GM18498 (cell line): ENCODE measurements at regions not wholly inside any gene's neighbourhood (a gene's known extent, or its start where the extent isn't known, plus 50 kb on each side); places are given as distances from the start of the nearest gene placed in this dataset.
"Not testable (repeated sequence)": the region's sequence is repeated elsewhere in the genome, so short reads cannot be mapped to it uniquely, and the experiment has no call there.

ENCODE experiments used
- ATAC-seq: cut with Tn5 transposase; IDR thresholded peaks from one replicate; pipeline ENCODE4 v1.9.1; 2021; ENCODE audit warnings: mild to moderate bottlenecking, moderate library complexity; ENCODE audit not compliant: unreplicated experiment

DNA sequence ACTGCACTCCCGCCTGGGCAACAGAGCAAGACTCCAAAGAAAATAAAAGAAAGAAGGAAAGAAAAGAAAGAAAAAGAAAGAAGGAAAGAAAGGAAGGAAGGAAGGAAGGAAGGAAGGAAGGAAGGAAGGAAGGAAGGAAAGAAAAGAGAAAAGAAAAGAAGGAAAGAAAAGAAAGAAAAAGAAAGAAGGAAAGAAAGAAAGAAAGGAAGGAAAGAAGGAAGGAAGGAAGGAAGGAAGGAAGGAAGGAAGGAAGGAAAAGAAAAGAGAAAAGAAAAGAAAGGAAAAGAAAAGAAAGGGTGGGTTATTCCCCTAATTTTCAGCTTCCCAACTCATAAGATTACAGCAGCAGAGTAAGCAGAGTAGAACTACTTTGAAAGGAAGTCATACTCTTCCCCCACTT lies 64.4 kb downstream of the TMEM200C start:
- not testable (repeated sequence) for ATAC-seq

GRCh38 chr18:5828913-5829312 lies 66.4 kb downstream of the TMEM200C start:
- no peak for ATAC-seq

DNA sequence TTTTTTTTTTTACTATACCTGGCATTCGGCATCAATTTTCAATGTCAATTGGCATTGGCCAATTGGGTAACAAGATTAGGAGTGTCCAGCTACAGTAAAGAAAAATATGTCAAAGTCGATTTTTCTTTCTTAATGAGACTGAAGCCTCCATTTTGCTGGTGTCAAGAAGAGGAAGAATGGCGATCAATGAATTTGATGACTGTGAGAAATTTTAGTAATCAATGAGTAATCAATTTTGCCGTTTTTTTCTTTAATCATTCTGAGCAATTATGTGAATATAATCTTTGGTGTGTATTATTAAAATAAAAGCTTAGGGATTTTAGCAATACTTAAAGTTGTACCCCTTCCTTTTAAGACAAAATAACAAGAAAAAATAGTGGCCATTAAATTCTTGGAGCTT lies 69.7 kb downstream of the TMEM200C start:
- ATAC-seq = no peak

DNA sequence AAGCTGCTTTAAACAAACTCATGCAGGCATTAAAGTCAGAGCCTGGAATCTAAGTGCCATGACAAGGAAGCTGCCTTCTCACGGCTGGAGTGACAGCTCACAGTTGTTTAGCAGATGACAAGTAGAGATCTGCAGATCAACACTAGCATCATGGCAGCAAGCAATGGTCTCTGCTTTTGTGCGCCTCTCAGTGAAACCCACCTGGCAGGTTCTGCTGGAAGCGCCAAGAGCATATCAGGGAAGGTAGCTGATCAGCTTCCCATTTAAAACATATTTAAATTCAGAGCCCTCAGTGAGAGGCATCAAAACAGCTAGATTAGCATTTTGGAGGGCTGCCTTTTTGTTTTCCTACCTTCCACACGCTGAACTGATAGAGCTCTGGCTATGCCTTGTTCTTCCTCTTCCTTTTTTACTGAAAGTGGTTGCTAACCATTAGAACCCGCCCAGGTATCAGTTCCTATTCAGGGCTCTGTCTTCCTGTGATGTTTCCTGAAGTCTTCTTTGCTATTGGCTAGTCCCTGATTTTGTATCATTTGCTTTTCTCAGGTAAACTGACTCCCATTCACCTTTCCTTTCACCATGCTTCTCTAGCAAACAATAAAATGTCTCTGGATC lies 70.8 kb downstream of the TMEM200C start:
- ATAC-seq = no peak

DNA sequence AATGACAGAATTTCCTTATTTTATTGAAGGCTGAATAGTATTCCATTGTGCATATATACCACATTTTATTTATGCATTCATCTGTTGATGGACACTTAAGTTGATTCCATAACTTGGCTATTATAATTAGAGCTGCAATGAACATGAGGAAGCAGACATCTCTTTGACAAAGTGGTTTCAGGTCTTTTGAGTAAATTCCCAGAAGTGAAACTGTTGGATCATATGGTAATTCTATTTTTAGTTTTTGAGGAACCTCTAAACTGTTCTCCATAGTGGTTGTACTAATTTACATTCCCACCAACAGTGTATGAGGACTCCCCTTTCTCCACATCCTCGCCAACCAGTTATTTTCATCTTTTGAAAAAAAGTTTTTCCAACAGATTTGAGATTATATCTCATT lies 77.5 kb downstream of the TMEM200C start:
- no peak for ATAC-seq

DNA sequence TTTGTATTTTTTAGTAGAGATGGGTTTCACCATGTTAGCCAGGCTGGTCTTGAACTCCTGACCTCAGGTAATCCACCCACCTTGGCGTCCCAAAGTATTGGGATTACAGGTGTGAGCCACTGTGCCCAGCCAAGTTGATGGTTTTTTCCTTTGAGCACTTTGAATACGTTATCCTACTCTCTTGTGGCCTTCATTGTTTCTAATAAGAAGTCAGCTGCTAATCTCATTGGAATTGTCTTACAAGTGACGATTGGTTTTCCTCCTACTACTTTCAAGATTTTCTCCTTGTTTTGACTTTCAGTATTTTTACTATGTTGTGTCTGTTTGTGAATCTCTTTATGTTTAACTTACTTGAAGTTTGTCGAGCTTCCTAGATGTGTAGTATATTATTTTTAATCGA lies 88.5 kb downstream of the TMEM200C start:
- ATAC-seq = no peak

- ATAC-seq = no peak
Observed at GRCh38 chr18:5787936-5788335, 107.4 kb downstream of the TMEM200C start.

- ATAC-seq = no peak
Observed at GRCh38 chr18:5779922-5780321, 115.4 kb downstream of the TMEM200C start.

DNA sequence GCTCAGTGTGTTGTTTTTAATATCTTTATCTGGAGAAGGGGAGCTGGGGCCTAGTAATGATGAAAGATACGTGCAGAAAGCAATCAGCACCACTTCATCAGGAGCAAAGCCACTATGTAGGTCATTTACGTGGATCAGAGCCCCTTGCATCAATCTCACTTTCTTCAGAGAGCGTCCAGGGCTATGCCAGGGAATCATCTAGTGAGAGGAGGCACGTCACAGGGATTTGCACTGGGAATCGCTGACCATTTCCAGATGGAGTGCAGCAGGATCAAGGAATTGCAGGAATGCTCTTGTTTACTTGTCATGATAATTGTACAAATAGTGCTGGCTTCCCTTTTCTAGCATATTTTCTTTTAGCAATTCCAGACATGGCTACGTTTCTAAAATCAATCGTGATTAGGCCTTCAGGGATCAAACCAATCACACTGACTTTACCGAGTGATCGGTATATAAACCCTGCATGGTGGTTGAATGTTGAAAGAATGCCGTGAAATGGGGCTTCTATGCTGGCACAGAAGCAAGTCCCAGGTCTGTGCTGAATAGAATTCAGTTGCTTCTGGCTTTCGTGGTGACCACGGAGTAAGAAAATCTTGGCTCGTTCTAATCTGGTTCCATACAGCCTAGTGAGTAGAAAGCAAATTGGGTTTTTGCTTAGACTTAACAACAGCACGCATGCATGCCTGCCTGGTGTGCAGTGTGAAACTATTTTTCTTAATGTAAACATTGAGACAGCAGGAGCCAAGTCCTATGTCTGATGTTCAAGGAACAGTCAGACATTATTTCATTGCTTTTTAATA lies 122.8 kb downstream of the TMEM200C start:
- no peak for ATAC-seq

- no peak for ATAC-seq
Observed at GRCh38 chr18:5771343-5771742, 124.0 kb downstream of the TMEM200C start.

DNA sequence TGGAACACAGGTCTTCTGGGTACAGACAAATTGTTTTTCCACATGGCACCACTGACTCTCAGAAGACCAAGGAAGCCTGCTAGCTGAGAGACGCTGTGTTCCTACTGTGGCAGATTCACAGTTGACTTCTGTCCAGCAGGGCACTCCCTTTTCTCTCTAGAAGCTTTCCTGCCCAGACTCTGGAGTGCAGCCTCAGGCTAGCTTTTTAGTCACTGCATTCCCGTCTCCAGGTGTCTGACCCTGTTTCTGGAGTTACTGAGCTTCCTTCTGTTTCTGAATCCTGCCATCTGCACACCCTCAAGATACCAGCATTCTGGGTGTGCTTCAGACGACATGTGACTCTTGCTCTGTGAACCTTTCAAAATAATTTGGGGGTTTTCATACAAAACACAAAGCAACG lies 125.1 kb downstream of the TMEM200C start:
- no peak for ATAC-seq

DNA sequence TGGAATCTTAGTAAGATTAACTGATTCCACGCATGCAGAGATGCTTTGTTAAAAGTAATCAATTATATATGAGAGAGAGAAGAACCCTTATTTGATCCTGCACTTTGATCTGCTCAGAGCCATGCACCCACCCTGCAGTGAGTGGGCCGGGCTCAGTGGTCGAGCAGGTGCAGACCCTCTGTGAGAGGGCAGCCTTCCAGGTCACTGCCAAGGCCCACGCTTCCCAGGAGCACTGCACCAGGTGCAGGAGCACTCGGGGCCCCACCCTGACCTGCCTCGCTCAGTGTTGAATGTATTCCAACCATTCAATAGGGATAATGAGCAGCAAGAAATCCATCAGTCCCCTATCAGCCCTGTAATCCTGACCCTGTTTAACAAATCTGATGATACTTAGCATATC lies 126.9 kb downstream of the TMEM200C start:
- no peak for ATAC-seq

DNA sequence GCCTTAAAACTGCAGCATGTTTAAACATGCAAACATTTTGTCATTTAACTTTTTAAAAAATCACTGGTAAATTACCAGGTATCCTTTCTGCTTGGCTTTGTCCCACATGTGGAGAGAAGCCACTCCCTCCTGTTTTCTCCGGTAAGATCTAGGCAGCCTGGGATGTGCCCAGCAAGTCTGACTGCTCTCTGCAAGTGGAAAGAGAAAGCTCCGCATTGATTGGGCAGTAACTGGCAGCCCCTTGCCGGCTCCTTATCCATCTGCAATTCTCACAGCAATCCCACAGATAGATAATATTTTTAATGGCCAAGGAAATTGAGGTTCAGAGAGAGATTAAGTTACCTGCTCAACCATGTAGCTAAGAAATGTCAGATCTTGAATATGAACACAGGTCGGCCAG lies 136.1 kb downstream of the TMEM200C start:
- no peak for ATAC-seq

DNA sequence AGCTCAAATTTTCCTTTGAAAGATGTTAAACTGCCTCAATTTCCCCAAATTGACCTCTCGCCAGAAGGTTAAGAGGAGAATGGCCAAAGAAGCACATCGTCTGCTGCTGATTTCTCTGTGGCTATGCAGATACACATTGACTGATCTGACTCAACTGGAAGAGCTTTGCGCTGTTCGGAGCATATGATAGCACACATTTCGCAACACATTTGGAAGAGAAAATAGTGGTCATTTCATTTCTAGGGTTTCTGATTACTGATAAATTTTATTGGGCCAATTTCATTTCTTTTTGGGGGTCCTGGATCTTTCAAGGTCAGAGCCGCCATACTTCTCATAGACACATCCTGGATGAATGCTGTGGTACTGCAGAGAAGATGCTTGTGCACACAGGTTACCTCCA lies 138.5 kb downstream of the TMEM200C start:
- ATAC-seq = no peak

DNA sequence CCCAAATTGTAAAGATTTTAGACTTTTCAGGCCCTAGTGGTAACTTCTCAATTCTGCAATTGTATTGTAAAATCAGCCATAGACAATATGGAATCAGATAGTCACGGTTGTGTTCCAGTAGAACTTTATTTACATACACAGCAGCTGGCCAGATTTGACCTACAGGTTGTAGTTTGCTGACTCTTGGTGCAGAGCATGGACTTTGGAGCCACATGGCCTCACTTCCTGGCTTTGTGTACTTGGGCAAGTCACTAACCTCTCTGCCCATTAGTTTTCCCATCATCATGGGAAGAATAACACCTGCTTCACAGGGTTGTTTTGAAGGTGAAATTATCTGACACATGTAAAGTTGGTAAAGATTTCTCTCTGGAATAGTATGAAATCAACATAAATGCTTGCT lies 147.6 kb downstream of the TMEM200C start:
- ATAC-seq = no peak

DNA sequence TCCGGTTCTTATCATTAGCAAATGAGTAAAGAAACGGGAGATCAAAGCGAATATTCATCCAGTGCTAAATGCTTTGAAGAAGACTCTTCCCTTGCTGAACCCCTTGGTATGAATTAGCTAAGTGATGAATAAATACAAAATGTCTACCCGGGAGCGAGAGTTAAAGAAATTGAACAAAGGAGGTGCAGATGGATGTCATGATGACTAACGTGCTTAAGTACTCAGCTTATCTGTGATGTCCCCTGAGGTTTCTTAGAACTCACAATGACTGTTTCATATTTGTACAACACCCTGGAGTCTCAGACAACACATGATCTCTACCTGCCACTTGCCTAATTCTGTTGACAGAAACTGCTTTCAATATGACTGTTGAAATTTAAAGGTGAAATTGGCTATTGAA lies 148.5 kb downstream of the TMEM200C start:
- no peak for ATAC-seq

DNA sequence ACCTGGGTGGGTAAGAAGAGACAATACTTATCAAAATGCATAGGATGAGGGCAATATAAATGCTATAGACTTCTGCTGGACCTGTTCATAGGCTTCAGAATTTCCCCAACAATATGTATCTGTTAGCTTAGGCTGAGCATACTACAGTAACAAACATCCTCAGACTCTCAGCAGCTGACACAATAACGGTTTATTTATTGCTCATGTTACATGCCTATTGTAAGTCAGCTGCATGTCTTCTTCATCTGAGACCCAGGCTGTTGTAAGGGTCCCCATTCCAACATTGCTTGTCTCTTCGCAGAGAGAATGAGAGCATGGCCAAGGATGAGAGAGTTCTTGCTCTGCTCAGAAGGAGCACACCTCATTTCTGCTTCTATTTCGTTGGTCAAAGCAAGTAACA lies 150.7 kb downstream of the TMEM200C start:
- no peak for ATAC-seq

DNA sequence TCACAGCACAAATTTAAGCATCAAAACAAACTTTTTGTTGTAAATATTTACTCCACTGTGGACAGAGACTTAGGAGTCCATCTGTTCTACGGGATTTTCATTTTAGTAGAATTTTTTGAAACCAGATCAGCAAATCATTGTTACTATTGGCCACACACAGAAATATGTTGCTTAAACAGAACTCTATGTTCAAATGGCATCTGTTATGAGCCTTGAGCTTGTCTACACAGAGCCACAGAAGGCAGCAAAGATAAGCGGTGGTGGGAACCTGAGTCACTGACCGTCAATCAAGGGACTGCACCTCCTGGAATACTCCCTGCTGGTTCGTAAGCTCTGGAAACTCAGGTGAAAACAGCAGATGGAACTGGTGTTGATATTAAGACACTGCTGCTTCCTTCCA lies 156.8 kb downstream of the TMEM200C start:
- ATAC-seq = no peak

- no peak for ATAC-seq
Observed at GRCh38 chr18:5732318-5732717, 163.0 kb downstream of the TMEM200C start.

- ATAC-seq = no peak
Observed at GRCh38 chr18:5729983-5730699, 165.2 kb downstream of the TMEM200C start.

DNA sequence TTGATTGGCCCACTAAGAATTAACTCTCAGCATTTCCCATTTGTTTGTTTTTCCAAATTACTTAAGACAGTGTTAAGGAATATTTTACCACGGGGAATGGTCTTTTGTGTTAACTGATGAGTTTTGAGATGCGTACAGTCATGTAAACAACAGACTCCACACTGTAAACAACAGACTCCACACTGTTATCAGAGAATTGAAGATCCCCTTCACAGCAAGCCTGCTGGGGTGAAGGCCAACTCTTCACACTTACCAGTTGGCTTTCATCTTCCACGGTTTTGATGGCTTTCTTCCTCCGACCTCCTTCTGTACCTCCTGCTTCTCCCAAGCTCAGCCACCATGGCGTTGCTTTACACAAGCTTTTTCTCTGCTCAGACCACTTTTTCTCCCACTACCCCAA lies 166.8 kb downstream of the TMEM200C start:
- no peak for ATAC-seq

DNA sequence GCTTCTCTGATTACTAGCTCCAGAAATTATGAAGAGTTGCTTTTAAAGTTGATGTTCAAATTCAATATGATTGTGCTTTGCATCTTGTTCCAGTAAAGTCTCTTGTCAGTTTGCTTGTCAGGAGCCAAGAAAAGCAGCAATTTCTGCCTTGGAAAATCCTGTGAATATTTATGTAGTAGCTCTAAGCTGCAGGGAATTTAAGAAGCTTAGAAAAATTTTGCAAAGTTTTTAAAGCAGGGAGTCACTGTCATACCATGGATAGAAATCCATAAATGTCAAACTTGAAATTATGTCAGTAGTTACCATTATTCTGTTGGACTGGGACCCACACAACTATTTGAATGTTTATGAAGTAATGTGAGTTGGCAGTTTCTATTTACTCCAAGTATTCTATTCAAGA lies 169.3 kb downstream of the TMEM200C start:
- ATAC-seq = no peak
